HAP-1 (cell line): ENCODE measurements at regions not wholly inside any gene's neighbourhood (a gene's known extent, or its start where the extent isn't known, plus 50 kb on each side); places are given as distances from the start of the nearest gene placed in this dataset.
"Not testable (repeated sequence)": the region's sequence is repeated elsewhere in the genome, so short reads cannot be mapped to it uniquely, and the experiment has no call there.

Source experiments
- DNase-seq, 2 experiments: peaks; one replicate each; pipeline ENCODE4 v3.0.0-alpha.2; 2016 to 2020; ENCODE audit warnings: low spot score in 2 of 2
- H3K27me3 ChIP-seq: fragments of 250-450 bp; sonication (Bioruptor Pico); 2 replicates; pipeline ENCODE4 v1.5.1; 2020; ENCODE audit warnings: low read depth, mild to moderate bottlenecking, moderate library complexity
- H3K36me3 ChIP-seq: fragments of 250-450 bp; sonication (Bioruptor Pico); replicated peaks from 2 replicates; pipeline ENCODE4 v1.5.1; 2020; ENCODE audit warnings: mild to moderate bottlenecking
- H3K4me1 ChIP-seq: fragments of 250-450 bp; sonication (Bioruptor Pico); 2 replicates; pipeline ENCODE4 v1.5.1; 2020; ENCODE audit warnings: mild to moderate bottlenecking
- H3K4me3 ChIP-seq: fragments of 250-450 bp; sonication (Bioruptor Pico); 2 replicates; pipeline ENCODE4 v1.5.1; 2020; ENCODE audit warnings: mild to moderate bottlenecking, moderate library complexity
- H3K9me3 ChIP-seq: fragments of 250-450 bp; sonication (Bioruptor Pico); 2 replicates; pipeline ENCODE4 v1.5.1; 2020; ENCODE audit warnings: mild to moderate bottlenecking, moderate library complexity
- in situ Hi-C: fragments of 300-500 bp; cut with MboI; formaldehyde crosslinking; loops from 3 replicates; pipeline ENCODE4 v1.14.3; 2020; ENCODE audit warnings: low sequenced_read_pairs, inconsistent platforms, mixed read lengths

DNA sequence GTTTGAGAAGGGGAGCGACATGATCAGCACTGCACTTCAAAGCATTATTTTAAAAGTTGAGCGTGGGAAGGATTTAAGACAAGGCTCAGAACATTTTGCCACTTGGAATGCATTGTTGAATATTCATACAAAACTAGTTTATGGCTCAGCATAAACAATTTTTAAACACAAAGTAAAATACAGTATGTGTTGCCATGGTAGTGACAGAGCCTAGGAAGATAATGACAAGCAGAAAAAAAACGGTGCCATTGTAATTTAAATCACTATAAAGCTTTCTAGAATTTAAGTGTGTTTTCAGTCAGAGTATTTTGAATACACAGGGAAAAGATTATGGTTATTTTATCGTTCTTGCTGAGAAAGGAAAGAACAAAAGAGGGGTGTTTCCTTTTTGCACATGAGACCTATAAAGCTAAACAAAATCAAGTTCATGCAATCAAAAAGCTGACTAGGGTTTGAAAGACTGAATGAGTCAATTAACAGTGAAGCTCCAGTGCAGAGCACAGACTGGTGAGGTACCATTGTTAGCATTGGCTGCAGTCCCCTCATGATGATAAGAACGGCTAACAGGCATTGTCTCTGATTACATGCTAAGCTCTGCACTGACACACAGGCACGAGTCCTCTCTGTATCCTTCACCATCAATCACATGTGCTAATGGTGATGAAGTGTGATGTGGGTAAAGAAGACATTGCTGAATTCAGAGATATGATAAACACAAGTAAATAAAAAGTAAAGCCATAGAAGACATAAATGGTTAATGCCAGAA is 181.9 kb upstream of the VSTM2A start:
- in situ Hi-C loops: no loop called here
- Histone ChIP-seq H3K9me3 (no peaks in the 10 kb centered on the region), H3K36me3 (no peaks in the 10 kb centered on the region), H3K27me3 (no peaks in the 10 kb centered on the region), H3K4me1 (no peaks in the 10 kb centered on the region), H3K4me3 (no peak overlapping the region)
- DNase-seq: no peak

DNA sequence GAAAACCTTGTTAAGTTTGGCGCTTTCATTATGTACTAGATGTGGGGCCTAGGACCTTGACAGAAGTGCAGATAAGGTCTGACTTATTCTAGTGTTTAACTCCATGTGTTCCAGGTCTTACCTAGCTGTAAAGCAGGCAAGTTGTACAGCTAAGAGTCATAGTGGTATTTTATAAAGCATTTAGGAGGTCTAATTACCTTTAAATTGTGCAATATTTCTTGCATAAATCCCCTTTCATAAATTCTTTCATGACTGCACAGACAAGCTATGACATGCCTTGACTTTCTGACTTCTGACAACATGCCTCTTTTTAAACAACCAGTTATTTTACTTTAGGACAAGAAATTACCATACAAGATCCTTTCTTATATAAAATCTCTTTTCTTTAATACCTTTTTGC is 151.6 kb upstream of the VSTM2A start:
- Histone ChIP-seq H3K4me3 (no peak overlapping the region), H3K9me3 (no peaks in the 10 kb centered on the region), H3K27me3 (no peaks in the 10 kb centered on the region), H3K36me3 (no peaks in the 10 kb centered on the region), H3K4me1 (no peaks in the 10 kb centered on the region)
- DNase-seq: no peak
- in situ Hi-C loops: no loop called here

DNA sequence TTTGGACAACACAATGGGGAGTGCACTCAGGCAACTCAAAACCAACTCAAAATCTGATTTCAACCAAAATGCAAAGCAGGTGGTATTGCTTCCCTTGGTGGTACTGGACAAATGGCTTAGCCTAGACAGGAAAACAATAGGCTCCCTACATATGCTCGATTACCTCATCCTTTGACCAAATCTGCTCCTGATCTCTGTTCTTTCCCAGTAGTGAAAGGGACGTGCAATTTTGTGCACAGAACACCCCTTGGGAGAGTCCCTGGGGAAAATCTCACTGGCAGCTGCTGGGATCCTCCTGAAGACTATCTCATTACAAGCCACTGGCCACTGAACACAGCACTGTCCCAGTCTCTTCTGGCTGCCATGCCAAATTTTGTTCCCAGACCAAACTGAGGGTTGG is 149.2 kb upstream of the VSTM2A start:
- DNase-seq: no peak
- no peak overlapping the region for H3K4me3 ChIP-seq
- H3K4me1 ChIP-seq: no peaks in the 10 kb centered on the region
- in situ Hi-C loops: no loop called here
- H3K9me3 ChIP-seq: no peaks in the 10 kb centered on the region
- no peaks in the 10 kb centered on the region for H3K27me3 ChIP-seq
- no peaks in the 10 kb centered on the region for H3K36me3 ChIP-seq

DNA sequence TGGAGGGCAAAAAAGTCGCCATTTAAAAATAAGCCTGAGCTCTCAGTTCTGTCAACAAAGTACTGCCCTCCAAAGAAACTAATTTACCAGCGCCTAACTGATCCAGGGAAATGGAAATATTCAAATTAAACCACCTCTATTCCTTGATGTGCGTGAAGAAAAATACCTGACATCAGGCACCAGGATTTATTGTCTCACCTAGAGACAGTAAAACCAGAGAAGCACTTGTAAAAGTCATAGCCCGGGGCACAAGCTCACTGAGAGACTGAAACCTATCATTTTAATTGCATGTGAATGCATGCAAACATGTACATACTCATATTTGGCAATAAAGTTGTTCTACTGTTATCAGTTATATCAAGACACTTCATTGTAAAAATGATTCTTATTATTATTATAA is 147.3 kb upstream of the VSTM2A start:
- H3K4me3 ChIP-seq: no peak overlapping the region
- no peaks in the 10 kb centered on the region for H3K27me3 ChIP-seq
- in situ Hi-C loops: no loop called here
- H3K36me3 ChIP-seq: no peaks in the 10 kb centered on the region
- peak in 1 of 2 experiments; percentile 30 for DNase-seq
- H3K4me1 ChIP-seq: no peaks in the 10 kb centered on the region
- no peaks in the 10 kb centered on the region for H3K9me3 ChIP-seq

DNA sequence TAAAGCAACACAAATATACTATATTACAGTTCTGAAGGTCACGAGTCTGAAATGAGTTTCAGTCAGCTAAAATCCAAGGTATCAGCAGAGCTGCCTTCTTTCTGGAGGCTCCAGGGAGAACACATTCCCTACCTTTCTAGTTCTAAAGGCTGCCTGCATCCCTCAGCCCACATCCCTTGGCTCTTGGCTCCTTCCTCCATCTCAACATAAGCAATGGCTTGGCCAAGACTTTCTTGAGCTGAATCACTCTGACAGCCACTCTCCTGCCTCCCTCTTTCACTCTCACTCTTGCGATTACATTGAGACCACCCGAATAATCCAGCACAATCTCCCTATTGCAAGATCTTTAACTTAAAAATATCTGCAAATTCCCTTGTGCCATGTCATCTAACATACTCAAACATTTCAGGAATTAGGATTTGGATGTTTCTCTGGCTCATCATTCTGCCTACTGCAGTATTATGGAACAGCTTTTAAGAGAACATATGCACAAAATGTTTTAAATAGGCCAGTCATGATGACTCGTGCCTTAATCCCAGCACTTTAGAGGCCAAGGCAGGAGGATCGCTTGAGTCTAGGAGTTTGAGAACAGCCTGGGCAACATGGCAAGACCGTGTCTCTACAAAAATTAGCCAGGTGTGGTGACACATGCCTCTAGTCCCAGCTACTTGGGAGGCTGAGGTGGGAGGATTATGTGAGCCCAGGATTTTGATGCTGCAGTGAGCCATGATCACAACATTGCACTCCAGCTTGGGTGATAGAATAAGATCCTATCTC is 144.2 kb upstream of the VSTM2A start:
- Histone ChIP-seq H3K4me1 (no peaks in the 10 kb centered on the region), H3K4me3 (no peak overlapping the region), H3K27me3 (no peaks in the 10 kb centered on the region), H3K36me3 (no peaks in the 10 kb centered on the region), H3K9me3 (no peaks in the 10 kb centered on the region)
- in situ Hi-C loops: no loop called here
- DNase-seq: no peak

DNA sequence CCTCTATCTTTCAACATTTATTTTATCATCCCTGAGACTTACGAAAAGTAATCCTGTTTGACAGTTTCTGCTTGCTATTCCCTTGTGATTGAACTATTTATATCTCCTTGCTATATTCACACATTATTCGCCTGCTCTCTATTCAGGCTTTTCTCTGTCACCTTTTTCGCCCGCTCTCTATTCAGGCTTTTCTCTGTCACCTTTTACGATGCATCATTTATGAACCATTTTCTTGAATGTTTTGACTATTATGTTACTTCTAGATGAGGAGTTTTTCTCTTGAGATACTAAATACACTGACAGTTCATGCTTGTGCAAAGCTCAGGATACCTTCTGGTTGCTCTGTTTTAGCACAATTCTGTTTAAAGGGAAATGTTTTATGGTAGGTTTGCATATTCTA is 143.3 kb upstream of the VSTM2A start:
- Histone ChIP-seq H3K36me3 (no peaks in the 10 kb centered on the region), H3K4me3 (no peak overlapping the region), H3K27me3 (no peaks in the 10 kb centered on the region), H3K4me1 (no peaks in the 10 kb centered on the region), H3K9me3 (no peaks in the 10 kb centered on the region)
- in situ Hi-C loops: no loop called here
- no peak for DNase-seq

DNA sequence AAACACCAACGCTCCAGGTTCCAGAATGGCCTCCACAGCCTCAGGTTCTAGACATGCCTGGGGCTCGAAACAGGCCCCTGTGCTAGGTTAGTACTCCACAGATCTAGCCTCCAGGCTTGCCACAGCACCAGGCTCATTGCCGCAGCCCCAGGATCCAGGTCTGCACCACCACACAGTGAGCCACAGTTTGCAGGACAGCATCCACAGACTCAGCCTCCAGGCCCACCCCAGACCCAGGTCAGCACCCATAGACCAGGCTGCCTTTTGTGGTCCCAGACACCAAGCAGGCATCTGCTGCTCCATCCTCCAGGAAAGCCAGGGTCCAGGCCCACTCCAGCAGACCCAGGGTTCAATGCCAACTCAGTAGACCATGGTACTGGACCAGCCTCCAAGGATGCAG is 132.3 kb upstream of the VSTM2A start:
- Histone ChIP-seq H3K4me1 (no peaks in the 10 kb centered on the region), H3K4me3 (no peak overlapping the region), H3K9me3 (peaks cover 3% of the 10 kb centered on the region; the same call in 1 of the 2 replicates), H3K36me3 (no peaks in the 10 kb centered on the region), H3K27me3 (no peaks in the 10 kb centered on the region)
- in situ Hi-C loops: no loop called here
- no peak for DNase-seq

DNA sequence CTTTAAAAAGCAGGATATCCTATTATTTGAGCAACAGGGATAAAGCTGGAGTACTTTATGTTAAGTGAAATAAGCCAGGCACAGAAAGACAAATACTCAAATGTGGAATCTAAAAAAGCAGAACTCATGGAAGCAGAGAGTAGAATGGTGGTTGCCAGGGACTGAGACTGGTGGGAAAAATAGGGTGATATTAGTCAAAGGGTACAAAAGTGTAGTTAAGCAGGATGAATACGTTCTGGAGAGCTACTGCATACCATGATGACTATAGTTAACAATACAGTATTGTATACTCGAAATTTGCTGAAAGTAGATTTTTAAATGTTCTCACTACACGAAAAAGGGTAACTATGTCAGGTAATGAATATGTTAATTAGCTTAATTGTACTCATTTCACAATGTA is 125.5 kb upstream of the VSTM2A start:
- Histone ChIP-seq H3K27me3 (no peaks in the 10 kb centered on the region), H3K36me3 (no peaks in the 10 kb centered on the region), H3K9me3 (no peaks in the 10 kb centered on the region), H3K4me1 (no peaks in the 10 kb centered on the region), H3K4me3 (no peak overlapping the region)
- DNase-seq: no peak
- in situ Hi-C loops: no loop called here

DNA sequence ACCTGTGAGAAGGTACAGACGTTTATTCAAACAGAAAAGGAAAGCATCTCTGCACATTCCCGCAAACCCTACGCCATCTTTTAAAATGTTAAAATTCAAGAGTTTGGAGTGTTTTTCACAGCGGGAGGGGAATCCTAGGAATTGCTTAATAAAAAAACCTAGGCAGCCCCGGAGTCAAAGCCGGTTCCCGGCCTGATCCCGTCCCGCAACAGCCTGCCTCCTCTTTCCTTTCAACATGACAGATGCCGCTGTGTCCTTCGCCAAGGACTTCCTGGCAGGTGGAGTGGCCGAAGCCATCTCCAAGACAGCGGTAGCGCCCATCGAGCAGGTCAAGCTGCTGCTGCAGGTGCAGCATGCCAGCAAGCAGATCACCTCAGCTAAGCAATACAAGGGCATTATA is 123.0 kb upstream of the VSTM2A start:
- no peak for DNase-seq
- no peaks in the 10 kb centered on the region for H3K9me3 ChIP-seq

DNA sequence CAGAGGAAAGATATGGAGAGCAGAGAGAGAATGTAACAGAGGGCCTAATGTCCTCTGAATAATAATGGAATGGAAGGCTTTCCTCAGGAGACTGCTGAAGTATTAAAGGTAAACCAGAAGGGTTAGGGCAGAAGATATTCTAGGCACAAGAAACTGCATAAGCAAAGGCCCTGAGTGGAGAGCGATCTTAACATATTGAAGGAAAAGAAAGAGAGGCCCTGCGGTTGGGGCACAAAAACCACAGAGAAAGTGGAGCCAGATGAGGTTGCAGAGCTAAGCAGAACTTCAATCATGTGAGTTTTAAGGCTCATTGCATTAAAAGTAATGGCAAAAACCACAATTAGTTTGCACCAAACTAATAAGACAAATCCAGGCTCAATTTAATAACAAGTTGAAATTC is 115.8 kb upstream of the VSTM2A start:
- H3K4me3 ChIP-seq: no peak overlapping the region
- H3K4me1 ChIP-seq: no peaks in the 10 kb centered on the region
- DNase-seq: no peak
- no peaks in the 10 kb centered on the region for H3K27me3 ChIP-seq
- H3K9me3 ChIP-seq: no peaks in the 10 kb centered on the region
- no peaks in the 10 kb centered on the region for H3K36me3 ChIP-seq
- in situ Hi-C loops: no loop called here

More for the DNA sequence above, 123.0 kb upstream of the VSTM2A start:
- H3K27me3 ChIP-seq: no peaks in the 10 kb centered on the region
- no peaks in the 10 kb centered on the region for H3K4me1 ChIP-seq
- H3K36me3 ChIP-seq: no peaks in the 10 kb centered on the region
- in situ Hi-C loops: no loop called here
- no peak overlapping the region for H3K4me3 ChIP-seq

DNA sequence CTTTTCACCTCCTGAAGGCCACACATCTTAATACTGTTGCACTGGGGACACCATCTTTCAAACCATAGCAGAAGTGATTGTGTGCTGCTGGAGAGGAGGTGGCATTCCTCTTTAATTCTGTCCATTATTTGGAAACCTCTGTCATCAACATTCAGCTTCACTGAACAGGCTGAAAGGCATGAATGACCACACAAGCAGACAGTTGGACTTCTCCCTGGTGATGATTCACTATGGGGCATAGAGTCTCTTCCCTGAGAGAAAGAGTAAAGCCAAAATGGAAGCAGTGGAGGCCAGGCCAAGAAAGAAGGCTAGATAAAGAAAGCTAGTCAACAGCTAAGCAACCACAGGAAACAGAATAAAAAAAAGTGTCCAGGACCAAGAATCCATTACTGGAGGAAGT is 113.1 kb upstream of the VSTM2A start:
- Histone ChIP-seq H3K4me1 (no peaks in the 10 kb centered on the region), H3K4me3 (no peak overlapping the region), H3K9me3 (no peaks in the 10 kb centered on the region), H3K27me3 (no peaks in the 10 kb centered on the region), H3K36me3 (no peaks in the 10 kb centered on the region)
- DNase-seq: no peak
- in situ Hi-C loops: no loop called here

DNA sequence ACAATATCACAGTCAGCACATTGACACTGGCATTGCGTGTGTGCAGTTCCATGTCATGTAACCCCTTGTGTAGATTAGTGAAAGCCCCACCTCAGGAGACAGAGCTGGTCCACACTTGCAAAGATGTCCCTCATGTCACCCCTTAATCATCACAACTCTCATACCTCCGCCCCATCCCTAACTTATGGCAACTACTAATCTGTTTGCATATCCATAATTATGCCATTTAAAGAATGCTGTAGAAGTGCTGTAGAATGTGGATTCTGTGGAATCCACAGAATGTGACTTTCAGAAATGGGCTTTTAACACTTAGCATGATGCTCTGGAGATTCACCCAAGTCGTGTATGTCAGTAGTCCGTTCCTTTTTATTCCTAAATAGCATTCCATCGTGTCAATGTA is 102.8 kb upstream of the VSTM2A start:
- Histone ChIP-seq H3K36me3 (no peaks in the 10 kb centered on the region), H3K27me3 (no peaks in the 10 kb centered on the region), H3K4me1 (no peaks in the 10 kb centered on the region), H3K4me3 (no peak overlapping the region), H3K9me3 (no peaks in the 10 kb centered on the region; the same call in none of the 2 replicates)
- in situ Hi-C loops: no loop called here
- no peak for DNase-seq

DNA sequence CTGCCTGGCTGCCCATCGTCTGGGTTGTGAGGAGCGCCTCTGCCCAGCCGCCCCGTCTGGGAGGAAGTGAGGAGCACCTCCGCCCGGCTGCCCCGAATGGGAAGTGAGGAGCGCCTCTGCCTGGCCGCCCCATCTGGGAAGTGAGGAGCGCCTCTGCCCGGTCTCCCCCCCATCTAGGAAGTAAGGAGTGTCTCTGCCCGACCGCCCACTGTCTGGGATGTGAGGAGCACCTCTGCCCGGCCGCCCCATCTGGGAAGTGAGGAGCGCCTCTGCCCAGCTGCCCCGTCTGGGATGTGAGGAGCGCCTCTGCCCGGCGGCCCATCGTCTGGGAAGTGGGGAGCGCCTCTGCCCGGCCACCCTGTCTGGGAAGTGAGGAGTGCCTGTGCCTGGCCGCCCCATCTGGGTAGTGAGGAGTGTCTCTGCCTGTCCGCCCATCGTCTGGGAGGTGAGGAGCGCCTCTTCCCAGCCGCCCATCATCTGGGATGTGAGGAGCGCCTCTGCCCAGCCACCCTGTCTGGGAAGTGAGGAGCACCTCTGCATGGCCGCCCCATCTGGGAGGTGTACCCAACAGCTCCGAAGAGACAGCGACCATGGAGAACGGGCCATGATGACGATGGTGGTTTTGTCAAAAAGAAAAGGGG is 98.0 kb upstream of the VSTM2A start:
- not testable (repeated sequence) for H3K36me3 ChIP-seq

DNA sequence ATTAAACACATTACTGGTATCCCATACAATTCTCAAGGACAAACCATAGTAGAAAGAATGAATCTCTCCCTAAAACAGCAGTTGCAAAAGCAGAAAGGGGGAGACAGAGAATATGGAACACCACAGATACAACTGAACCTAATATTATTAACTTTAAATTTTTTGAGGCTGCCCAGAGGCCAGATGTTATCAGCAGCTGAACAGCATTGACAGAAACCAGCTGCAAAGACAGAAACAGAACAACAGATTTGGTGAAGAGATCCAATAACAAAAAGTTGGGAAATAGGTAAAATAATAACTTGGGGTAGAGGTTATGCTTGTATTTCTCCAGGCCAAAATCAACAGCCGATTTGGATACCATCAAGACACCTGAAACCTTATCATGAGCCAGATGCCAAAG is 89.0 kb upstream of the VSTM2A start:
- H3K27me3 ChIP-seq, H3K9me3 ChIP-seq, H3K36me3 ChIP-seq, H3K4me1 ChIP-seq, in situ Hi-C loops, DNase-seq, H3K4me3 ChIP-seq: not testable (repeated sequence)

More for the DNA sequence above, 98.0 kb upstream of the VSTM2A start:
- H3K4me1 ChIP-seq, H3K27me3 ChIP-seq, in situ Hi-C loops, H3K4me3 ChIP-seq, DNase-seq, H3K9me3 ChIP-seq: not testable (repeated sequence)
